Peyer's patch (tissue), 4 donors: ENCODE measurements at regions not wholly inside any gene's neighbourhood (a gene's known extent, or its start where the extent isn't known, plus 50 kb on each side); places are given as distances from the start of the nearest gene placed in this dataset.
"Not testable (repeated sequence)": the region's sequence is repeated elsewhere in the genome, so short reads cannot be mapped to it uniquely, and the experiment has no call there.

Experiments used
- DNase-seq, 3 donors: peaks; one replicate each; pipeline ENCODE4 v3.0.0-alpha.2; 2017 to 2019
- H3K27ac ChIP-seq, 4 donors: fragments of 200-600 bp; sonication (generic); one replicate each; pipeline ENCODE4 v1.5.1; 2016 to 2019
- H3K27me3 ChIP-seq, 2 donors: fragments of 200-600 bp; sonication (generic); one replicate each; pipeline ENCODE4 v1.5.1; 2019
- H3K36me3 ChIP-seq, 3 donors: fragments of 200-600 bp; sonication (generic); one replicate each; pipeline ENCODE4 v1.5.1; 2016 to 2019
- H3K4me1 ChIP-seq, 4 donors: fragments of 200-600 bp; sonication (generic); one replicate each; pipeline ENCODE4 v1.5.1; 2016 to 2019
- H3K4me3 ChIP-seq, 4 donors: fragments of 200-600 bp; sonication (generic); 1 replicate in 3 of 4; 2 replicates in 1 of 4; pipeline ENCODE4 v1.5.1; 2016 to 2019; ENCODE audit warnings: mild to moderate bottlenecking in 1 of 4
- H3K9me3 ChIP-seq, 4 donors: fragments of 200-600 bp; sonication (generic); one replicate each; pipeline ENCODE4 v1.5.1; 2016 to 2019; ENCODE audit warnings: mild to moderate bottlenecking in 1 of 4
- POLR2A ChIP-seq, 2 donors: fragments of 450-650 bp; IDR thresholded peaks; one replicate each; pipeline ENCODE4 v1.5.1; 2017; ENCODE audit warnings: antibody characterized with exemption in 2 of 2, mild to moderate bottlenecking in 2 of 2, moderate library complexity in 2 of 2
- TF ChIP-seq, protein P1 (sequence below), 6 experiments: fragments of 450-650 bp in 4 of 6; fragments of 200-600 bp in 2 of 6; sonication (generic) in 1 of 6; IDR thresholded peaks; one replicate each; pipeline ENCODE4 v1.5.1; 2017 to 2019; ENCODE audit warnings: antibody characterized with exemption in 6 of 6, mild to moderate bottlenecking in 3 of 6, moderate library complexity in 1 of 6

DNA sequence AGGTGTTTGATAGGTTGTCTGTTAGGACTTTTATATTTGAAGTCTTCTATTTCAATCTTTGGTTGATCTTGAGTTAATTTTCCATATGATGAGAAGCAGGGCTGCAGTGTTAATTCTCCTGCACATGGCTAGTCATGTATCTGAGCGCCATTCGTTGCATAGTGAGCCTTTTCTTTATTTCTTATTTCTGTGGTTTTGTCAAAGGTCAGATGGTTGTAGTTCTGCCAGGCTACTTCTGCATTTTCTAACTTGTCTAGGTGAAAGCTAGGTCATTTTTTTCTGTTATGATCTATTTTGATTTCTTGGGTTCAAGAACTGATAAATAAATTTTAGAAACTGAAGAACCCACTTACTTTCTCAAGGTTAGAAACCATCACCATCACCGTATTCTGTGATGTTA lies 56.7 kb downstream of the CCDC74A start:
- no peak for TF ChIP-seq POLR2A (IDR thresholded peaks at IDR 0.05)
- TF ChIP-seq, protein P1, sequence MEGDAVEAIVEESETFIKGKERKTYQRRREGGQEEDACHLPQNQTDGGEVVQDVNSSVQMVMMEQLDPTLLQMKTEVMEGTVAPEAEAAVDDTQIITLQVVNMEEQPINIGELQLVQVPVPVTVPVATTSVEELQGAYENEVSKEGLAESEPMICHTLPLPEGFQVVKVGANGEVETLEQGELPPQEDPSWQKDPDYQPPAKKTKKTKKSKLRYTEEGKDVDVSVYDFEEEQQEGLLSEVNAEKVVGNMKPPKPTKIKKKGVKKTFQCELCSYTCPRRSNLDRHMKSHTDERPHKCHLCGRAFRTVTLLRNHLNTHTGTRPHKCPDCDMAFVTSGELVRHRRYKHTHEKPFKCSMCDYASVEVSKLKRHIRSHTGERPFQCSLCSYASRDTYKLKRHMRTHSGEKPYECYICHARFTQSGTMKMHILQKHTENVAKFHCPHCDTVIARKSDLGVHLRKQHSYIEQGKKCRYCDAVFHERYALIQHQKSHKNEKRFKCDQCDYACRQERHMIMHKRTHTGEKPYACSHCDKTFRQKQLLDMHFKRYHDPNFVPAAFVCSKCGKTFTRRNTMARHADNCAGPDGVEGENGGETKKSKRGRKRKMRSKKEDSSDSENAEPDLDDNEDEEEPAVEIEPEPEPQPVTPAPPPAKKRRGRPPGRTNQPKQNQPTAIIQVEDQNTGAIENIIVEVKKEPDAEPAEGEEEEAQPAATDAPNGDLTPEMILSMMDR (IDR thresholded peaks at IDR 0.05) = no peak
- H3K4me1 ChIP-seq = no peaks in the 10 kb centered on the region
- no peak overlapping the region for H3K27ac ChIP-seq
- H3K4me3 ChIP-seq = no peak overlapping the region
- no peaks in the 10 kb centered on the region for H3K9me3 ChIP-seq
- no peaks in the 10 kb centered on the region for H3K27me3 ChIP-seq
- DNase-seq = no peak
- no peaks in the 10 kb centered on the region for H3K36me3 ChIP-seq

DNA sequence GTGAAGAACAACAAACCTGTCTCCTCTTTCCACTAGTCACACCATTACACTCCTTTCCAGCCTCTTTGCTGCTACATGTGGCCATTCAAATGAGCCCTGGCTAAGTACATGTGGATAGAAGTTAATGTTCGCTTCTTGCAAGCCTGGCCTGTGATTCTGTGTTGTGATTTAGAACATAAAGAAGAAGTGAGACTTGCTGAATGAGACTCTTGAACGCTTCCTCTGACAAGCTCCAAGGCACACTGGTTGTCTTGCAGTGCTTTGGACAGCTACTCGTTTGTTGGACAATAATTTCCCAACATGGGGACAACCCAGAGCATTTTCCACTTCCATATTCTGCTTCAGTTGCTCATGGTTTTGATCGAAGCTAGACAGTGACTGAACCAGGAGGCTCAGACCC lies 57.3 kb downstream of the CCDC74A start:
- Histone ChIP-seq H3K9me3 (no peaks in the 10 kb centered on the region), H3K27ac (no peak overlapping the region), H3K4me1 (no peaks in the 10 kb centered on the region), H3K27me3 (no peaks in the 10 kb centered on the region), H3K36me3 (no peaks in the 10 kb centered on the region), H3K4me3 (no peak overlapping the region)
- TF ChIP-seq, protein P1 (IDR thresholded peaks at IDR 0.05) = no peak
- no peak for TF ChIP-seq POLR2A (IDR thresholded peaks at IDR 0.05)
- DNase-seq = no peak

DNA sequence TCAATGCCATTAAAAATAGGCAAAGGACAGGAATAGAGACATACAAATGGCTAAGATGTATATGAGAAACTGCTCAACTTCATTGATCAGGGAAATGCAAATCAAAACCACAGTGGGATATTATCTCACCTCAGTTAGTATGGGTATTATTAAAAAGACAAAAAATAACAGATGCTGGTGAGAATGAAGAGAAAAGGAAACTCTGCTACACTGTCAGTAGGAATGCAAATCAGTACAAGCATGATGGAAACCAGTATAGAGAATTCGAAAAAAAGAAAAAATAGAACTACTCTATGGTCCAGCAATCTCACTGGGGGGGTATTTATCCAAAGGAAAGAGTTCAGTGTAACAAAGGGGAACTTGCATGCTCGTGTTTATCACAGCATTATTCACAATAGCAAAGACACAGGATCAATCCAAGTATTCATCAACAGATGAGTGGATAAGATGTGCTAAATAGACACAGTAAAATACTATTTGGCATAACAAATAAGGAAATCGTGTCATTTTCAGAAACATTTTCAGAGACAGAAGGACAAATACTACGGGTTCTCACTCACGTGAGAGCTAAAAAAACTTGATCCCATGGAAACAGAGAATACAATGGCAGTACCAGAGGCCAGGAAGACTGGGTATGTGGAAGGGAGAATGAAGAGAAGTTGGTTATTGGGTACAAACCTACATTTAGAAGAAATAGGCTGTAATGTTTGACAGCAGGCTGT lies 60.6 kb downstream of the CCDC74A start:
- no peak overlapping the region for H3K27ac ChIP-seq
- H3K9me3 ChIP-seq = no peaks in the 10 kb centered on the region
- DNase-seq = no peak
- no peaks in the 10 kb centered on the region for H3K27me3 ChIP-seq
- H3K36me3 ChIP-seq = no peaks in the 10 kb centered on the region
- no peak overlapping the region for H3K4me3 ChIP-seq
- TF ChIP-seq POLR2A (IDR thresholded peaks at IDR 0.05) = no peak
- TF ChIP-seq, protein P1 (IDR thresholded peaks at IDR 0.05) = no peak
- no peaks in the 10 kb centered on the region for H3K4me1 ChIP-seq

DNA sequence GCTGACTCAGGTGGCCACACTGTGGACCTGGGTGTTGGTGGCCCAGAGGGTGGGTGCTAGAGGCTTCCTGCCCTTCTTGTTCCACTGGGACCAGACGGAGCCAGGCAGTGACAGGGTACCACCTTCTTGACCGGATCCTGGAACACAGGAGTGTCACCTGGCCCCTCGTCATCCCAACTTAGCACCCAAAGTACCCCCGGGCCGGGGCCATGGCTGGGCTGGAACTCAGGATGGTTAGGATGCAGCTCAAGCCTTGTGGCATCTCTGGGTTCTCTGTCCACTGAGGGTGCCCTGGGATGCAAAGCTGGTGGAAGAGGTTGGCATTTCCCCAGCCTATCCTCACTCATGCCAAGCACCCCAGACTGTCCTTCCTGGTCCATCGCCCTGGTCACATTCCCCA lies 61.4 kb downstream of the CCDC74A start:
- H3K36me3 ChIP-seq, H3K4me1 ChIP-seq, H3K27ac ChIP-seq, H3K27me3 ChIP-seq, H3K4me3 ChIP-seq, H3K9me3 ChIP-seq, DNase-seq: not testable (repeated sequence)

DNA sequence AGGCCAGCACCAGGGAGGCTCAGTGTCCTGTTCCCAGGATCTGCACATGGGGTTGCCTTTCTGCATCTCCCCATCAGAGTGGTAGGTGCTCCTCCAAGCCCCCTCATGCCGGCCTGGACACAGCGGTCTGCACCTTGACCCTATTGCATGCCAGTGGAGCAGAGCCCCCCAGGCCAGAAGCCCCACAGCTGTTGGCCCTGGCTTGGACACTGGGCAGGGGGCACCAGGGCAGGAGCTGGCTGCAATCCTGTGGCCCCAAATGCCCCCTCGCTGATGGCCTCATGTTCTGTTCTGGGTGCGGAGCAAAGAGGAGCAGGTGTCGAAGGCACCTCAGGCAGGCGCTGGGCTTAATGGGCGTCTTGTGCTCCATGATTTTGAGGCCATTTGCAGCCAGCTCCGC lies 62.7 kb downstream of the CCDC74A start:
- no peak overlapping the region for H3K4me3 ChIP-seq
- no peak for DNase-seq
- no peaks in the 10 kb centered on the region for H3K4me1 ChIP-seq
- no peaks in the 10 kb centered on the region for H3K27me3 ChIP-seq
- no peaks in the 10 kb centered on the region for H3K36me3 ChIP-seq
- H3K9me3 ChIP-seq = no peaks in the 10 kb centered on the region
- H3K27ac ChIP-seq = no peak overlapping the region
- TF ChIP-seq POLR2A (IDR thresholded peaks at IDR 0.05) = no peak
- TF ChIP-seq, protein P1 (IDR thresholded peaks at IDR 0.05) = no peak

DNA sequence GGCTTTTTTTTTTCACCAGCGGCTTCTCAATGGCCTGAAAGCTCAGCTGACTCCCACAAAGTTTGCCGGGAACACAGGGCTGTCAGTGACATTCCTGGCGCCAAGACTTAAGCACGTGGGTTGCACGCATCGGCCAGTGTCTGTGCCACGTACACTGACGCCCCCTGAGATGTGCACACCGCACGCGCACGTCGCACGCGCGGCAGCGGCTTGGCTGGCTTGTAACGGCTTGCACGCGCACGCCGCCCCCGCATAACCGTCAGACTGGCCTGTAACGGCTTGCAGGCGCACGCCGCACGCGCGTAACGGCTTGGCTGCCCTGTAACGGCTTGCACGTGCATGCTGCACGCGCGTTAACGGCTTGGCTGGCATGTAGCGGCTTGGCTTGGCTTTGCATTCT lies 63.2 kb downstream of the CCDC74A start:
- no peak overlapping the region for H3K4me3 ChIP-seq
- no peaks in the 10 kb centered on the region for H3K4me1 ChIP-seq
- H3K9me3 ChIP-seq = no peaks in the 10 kb centered on the region
- H3K27ac ChIP-seq = no peak overlapping the region
- no peaks in the 10 kb centered on the region for H3K36me3 ChIP-seq
- H3K27me3 ChIP-seq = no peaks in the 10 kb centered on the region
- TF ChIP-seq, protein P1 (IDR thresholded peaks at IDR 0.05) = no peak
- TF ChIP-seq POLR2A (IDR thresholded peaks at IDR 0.05) = no peak
- no peak for DNase-seq

DNA sequence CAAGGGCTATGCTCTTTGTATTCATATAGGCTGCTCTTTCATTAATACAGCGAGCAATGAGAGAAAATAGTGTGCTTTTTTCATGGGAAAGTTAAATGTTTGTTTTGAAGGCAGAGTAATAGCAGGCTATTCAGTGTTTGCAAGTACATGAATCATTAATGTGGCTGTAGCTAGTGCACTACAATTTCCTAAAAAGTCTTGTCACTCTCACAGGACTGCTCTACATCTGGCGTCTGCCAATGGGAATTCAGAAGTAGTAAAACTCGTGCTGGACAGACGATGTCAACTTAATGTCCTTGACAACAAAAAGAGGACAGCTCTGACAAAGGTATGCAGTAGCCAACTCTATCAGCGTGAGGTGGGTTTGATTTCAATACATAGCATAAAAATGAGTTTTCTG lies 68.9 kb downstream of the CCDC74A start:
- DNase-seq, H3K4me3 ChIP-seq, H3K36me3 ChIP-seq, H3K27ac ChIP-seq, H3K4me1 ChIP-seq, H3K9me3 ChIP-seq, H3K27me3 ChIP-seq: not testable (repeated sequence)

DNA sequence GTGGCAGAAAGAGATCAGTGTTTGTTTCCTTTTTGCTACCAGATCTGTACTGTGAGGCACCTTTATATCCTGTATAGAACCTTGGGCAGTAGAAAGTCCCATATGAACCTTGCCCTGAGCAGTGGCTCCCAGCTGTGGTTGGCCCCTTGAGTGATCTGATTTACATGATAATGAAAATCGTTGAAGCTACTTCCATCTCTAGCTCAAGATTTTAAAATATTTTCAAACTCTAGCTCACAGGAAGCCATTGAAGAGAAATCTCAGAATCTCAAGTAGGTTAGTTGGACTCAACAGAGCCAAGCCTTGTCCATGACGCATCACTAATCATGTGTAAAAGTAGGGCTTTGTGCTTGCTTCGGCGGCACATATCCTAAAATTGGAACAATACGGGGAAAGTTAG lies 74.8 kb downstream of the CCDC74A start:
- H3K36me3 ChIP-seq, H3K9me3 ChIP-seq, H3K4me1 ChIP-seq: not testable (repeated sequence)

DNA sequence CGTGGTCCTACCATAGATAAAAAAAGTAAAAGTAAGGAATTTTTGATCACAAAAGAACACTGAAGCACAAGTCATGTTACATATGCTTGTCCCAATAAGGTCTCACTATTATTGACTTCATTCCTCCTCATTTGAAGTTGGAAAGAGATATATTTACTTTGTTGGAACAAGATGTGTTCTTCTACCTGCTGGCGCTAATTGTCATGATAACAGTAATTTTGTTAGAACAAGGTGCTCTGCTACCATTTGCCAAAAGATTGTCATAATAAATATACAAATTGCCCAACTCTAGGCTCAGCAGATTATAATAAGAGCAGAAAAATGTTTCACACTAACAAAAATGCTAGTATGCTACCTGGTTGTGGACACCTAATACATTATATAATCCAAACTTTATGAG lies 77.0 kb downstream of the CCDC74A start:
- H3K27ac ChIP-seq, H3K4me3 ChIP-seq, H3K27me3 ChIP-seq, H3K9me3 ChIP-seq, H3K36me3 ChIP-seq, H3K4me1 ChIP-seq, DNase-seq: not testable (repeated sequence)

More for the DNA sequence above, 74.8 kb downstream of the CCDC74A start:
- DNase-seq, H3K4me3 ChIP-seq, H3K27ac ChIP-seq, H3K27me3 ChIP-seq: not testable (repeated sequence)

DNA sequence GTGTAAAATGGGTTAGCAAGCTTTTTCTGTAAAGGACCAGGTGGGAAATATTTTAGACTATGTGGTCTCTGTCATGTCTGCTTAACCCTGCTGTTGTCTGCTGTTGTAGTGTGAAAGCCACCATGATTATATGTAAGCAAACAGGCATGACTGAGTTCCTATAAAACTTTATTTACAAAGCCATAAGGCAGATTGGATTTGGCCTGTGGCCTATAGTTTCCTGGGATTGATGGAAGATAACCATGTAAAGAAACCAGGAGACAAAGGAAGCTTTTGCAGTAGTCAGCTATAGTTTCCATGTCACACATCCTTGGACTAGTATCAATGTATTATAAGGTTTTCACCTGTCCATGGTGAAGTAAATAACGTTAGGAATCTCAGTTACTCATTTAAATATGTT lies 78.7 kb downstream of the CCDC74A start:
- not testable (repeated sequence) for H3K27me3 ChIP-seq, H3K4me1 ChIP-seq, H3K9me3 ChIP-seq, H3K36me3 ChIP-seq, H3K4me3 ChIP-seq, H3K27ac ChIP-seq, DNase-seq
